IMR-90 (cell line): ENCODE measurements at regions not wholly inside any gene's neighbourhood (a gene's known extent, or its start where the extent isn't known, plus 50 kb on each side); places are given as distances from the start of the nearest gene placed in this dataset.

Experiments used
- ATAC-seq: fragments of 200-7000 bp; cut with Tn5 transposase; 2 replicates; pipeline ENCODE4 v1.9.1; 2020; ENCODE audit warnings: low read depth, mild to moderate bottlenecking, moderate library complexity
- BruUV-seq: library from RNA; stranded (reverse); fragments of 400-500 nt; replicated peaks from 2 replicates; lab custom pipeline; 2021; lab: Mats Ljungman, UMichigan
- CTCF ChIA-PET: fragments of 300-600 bp; formaldehyde crosslinking; extraction: SDS; loops from one replicate; lab custom pipeline; 2021; ENCODE audit warnings: antibody characterized with exemption; lab: Yijun Ruan, JAX
- POLR2A ChIA-PET: fragments of 300-600 bp; sonication (Branson Sonifier 250); formaldehyde crosslinking; loops from one replicate; lab custom pipeline; 2022; ENCODE audit warnings: antibody characterized with exemption; ENCODE audit not compliant: unreplicated experiment; lab: Charles Lee
- DNase-seq: peaks from one replicate; pipeline ENCODE4 v3.0.0; 2013
- H2AFZ ChIP-seq: replicated peaks from 2 replicates; pipeline ENCODE3; 2013; ENCODE audit warnings: low read length, mild to moderate bottlenecking; ENCODE audit not compliant: poor library complexity
- H2AK5ac ChIP-seq: 2 replicates; pipeline ENCODE4 v1.6.1; 2013; ENCODE audit warnings: low read depth, low read length, inconsistent platforms
- H2AK9ac ChIP-seq: replicated peaks from 2 replicates; pipeline ENCODE3; 2013; ENCODE audit warnings: mild to moderate bottlenecking, low read depth, low read length, moderate library complexity; ENCODE audit not compliant: poor library complexity
- H2BK120ac ChIP-seq: 2 replicates; pipeline ENCODE4 v1.6.1; 2013; ENCODE audit warnings: low read depth, low read length, inconsistent platforms
- H2BK15ac ChIP-seq: 3 replicates; pipeline ENCODE4 v1.6.1; 2013; ENCODE audit warnings: low read depth, low read length, inconsistent platforms
- H2BK20ac ChIP-seq: 2 replicates; pipeline ENCODE4 v1.6.1; 2013; ENCODE audit warnings: low read depth, mild to moderate bottlenecking, inconsistent platforms, low read length, moderate library complexity
- H2BK5ac ChIP-seq: 2 replicates; pipeline ENCODE4 v1.6.1; 2013; ENCODE audit warnings: mild to moderate bottlenecking, low read depth, low read length, inconsistent platforms; ENCODE audit not compliant: poor library complexity, severe bottlenecking
- H3K14ac ChIP-seq: replicated peaks from 2 replicates; pipeline ENCODE4 v1.6.1; 2013; ENCODE audit warnings: low read depth, low read length, inconsistent platforms
- H3K18ac ChIP-seq: 2 replicates; pipeline ENCODE4 v1.6.1; 2013; ENCODE audit warnings: low read depth, low read length, control low read depth
- H3K23ac ChIP-seq: 2 replicates; pipeline ENCODE4 v1.6.1; 2013; ENCODE audit warnings: low read depth, low read length, inconsistent platforms
- H3K27ac ChIP-seq: 2 replicates; pipeline ENCODE4 v1.5.1; 2013; ENCODE audit warnings: mild to moderate bottlenecking, control low read depth, low read length; ENCODE audit not compliant: insufficient read depth
- H3K27me3 ChIP-seq: 2 replicates; pipeline ENCODE4 v1.6.1; 2013; ENCODE audit warnings: low read length; ENCODE audit not compliant: control insufficient read depth, insufficient read depth
- H3K36me3 ChIP-seq: 2 replicates; pipeline ENCODE4 v1.6.1; 2013; ENCODE audit warnings: low read length, mixed read lengths; ENCODE audit not compliant: control insufficient read depth, insufficient read depth
- H3K4ac ChIP-seq: 2 replicates; pipeline ENCODE4 v1.6.1; 2013; ENCODE audit warnings: low read depth, low read length, inconsistent platforms
- H3K4me1 ChIP-seq: 2 replicates; pipeline ENCODE4 v1.6.1; 2013; ENCODE audit warnings: low read length, mixed read lengths; ENCODE audit not compliant: control insufficient read depth, insufficient read depth
- H3K4me2 ChIP-seq: 2 replicates; pipeline ENCODE4 v1.6.1; 2013; ENCODE audit warnings: low read depth, mild to moderate bottlenecking, control low read depth, low read length, moderate library complexity
- H3K4me3 ChIP-seq: 2 replicates; pipeline ENCODE4 v1.5.1; 2013; ENCODE audit warnings: low read depth, mild to moderate bottlenecking, control low read depth, low read length, moderate library complexity; ENCODE audit not compliant: insufficient read depth
- H3K56ac ChIP-seq: 2 replicates; pipeline ENCODE4 v1.6.1; 2013; ENCODE audit warnings: low read length, inconsistent platforms; ENCODE audit not compliant: insufficient read depth; ENCODE audit errors: extremely low read depth
- H3K79me1 ChIP-seq, 2 experiments: 2 replicates each; pipeline ENCODE4 v1.6.1; 2013; ENCODE audit warnings: low read length in 2 of 2, inconsistent platforms in 1 of 2, low read depth in 1 of 2
- H3K9ac ChIP-seq: 2 replicates; pipeline ENCODE4 v1.6.1; 2013; ENCODE audit warnings: low read depth, low read length, control low read depth
- H3K9me1 ChIP-seq: 2 replicates; pipeline ENCODE4 v1.6.1; 2013; ENCODE audit warnings: low read length, inconsistent platforms; ENCODE audit not compliant: insufficient read depth
- H3K9me3 ChIP-seq: 2 replicates; pipeline ENCODE4 v1.6.1; 2013; ENCODE audit warnings: low read length; ENCODE audit not compliant: control insufficient read depth, insufficient read depth
- H4K20me1 ChIP-seq: 2 replicates; pipeline ENCODE4 v1.6.1; 2013; ENCODE audit warnings: low read length, inconsistent platforms; ENCODE audit not compliant: insufficient read depth
- H4K5ac ChIP-seq: 2 replicates; pipeline ENCODE4 v1.6.1; 2013; ENCODE audit warnings: mild to moderate bottlenecking, low read depth, low read length, control low read depth
- H4K8ac ChIP-seq, 2 experiments: 2 replicates each; pipeline ENCODE4 v1.6.1; 2013; ENCODE audit warnings: low read depth in 2 of 2, low read length in 2 of 2, control low read depth in 1 of 2, inconsistent platforms in 1 of 2
- H4K91ac ChIP-seq: 2 replicates; pipeline ENCODE4 v1.6.1; 2013; ENCODE audit warnings: low read depth, low read length, inconsistent platforms; ENCODE audit not compliant: insufficient read depth
- BHLHE40 ChIP-seq: fragments of 150-350 bp; IDR thresholded peaks from 2 replicates; pipeline ENCODE4 v1.6.1; 2016; ENCODE audit warnings: mild to moderate bottlenecking, low read depth, low read length
- CEBPB ChIP-seq: IDR thresholded peaks from 2 replicates; pipeline ENCODE4 v1.6.1; 2012; ENCODE audit warnings: low read depth, low read length, improper control_type of control experiment
- CHD1 ChIP-seq: IDR thresholded peaks from 2 replicates; pipeline ENCODE4 v1.6.1; 2012; ENCODE audit warnings: low read depth, low read length, improper control_type of control experiment
- MAFK ChIP-seq: IDR thresholded peaks from 2 replicates; pipeline ENCODE4 v1.6.1; 2012; ENCODE audit warnings: low read depth, low read length, improper control_type of control experiment
- NFE2L2 ChIP-seq: fragments of 150-350 bp; IDR thresholded peaks from 2 replicates; pipeline ENCODE4 v1.6.1; 2016; ENCODE audit warnings: low read depth, mild to moderate bottlenecking, low read length
- POLR2A ChIP-seq: IDR thresholded peaks from 2 replicates; pipeline ENCODE4 v1.6.1; 2012; ENCODE audit warnings: mild to moderate bottlenecking, low read depth, low read length
- RAD21 ChIP-seq: IDR thresholded peaks from 2 replicates; pipeline ENCODE4 v1.6.1; 2012; ENCODE audit warnings: low read length, improper control_type of control experiment
- WGBS, 2 experiments: methylation state at CpG; one replicate each; pipeline versions ENCODE4 v1.1.5 to v1.1.7; 2013; ENCODE audit warnings: missing lambda C conversion rate in 2 of 2; ENCODE audit not compliant: insufficient read length in 1 of 2; ENCODE audit errors: extremely low coverage in 2 of 2; 5-methylcytosine and 5-hydroxymethylcytosine counted together
- dilution Hi-C: fragments of 300-500 bp; cut with HindIII; formaldehyde crosslinking; loops from one replicate; pipeline ENCODE4 v1.14.3; 2018; ENCODE audit warnings: low sequenced_read_pairs; ENCODE audit not compliant: unreplicated experiment
- in situ Hi-C: fragments of 300-500 bp; cut with MboI; formaldehyde crosslinking; loops from 3 replicates; pipeline ENCODE4 v1.14.3; 2019; ENCODE audit warnings: low sequenced_read_pairs, inconsistent platforms, mixed read lengths
- intact Hi-C: fragments of 100-400 bp; cut with micrococcal nuclease; formaldehyde crosslinking; loops from 2 replicates; pipeline ENCODE4 v1.10.0; 2022
- TF ChIP-seq, protein P1 (sequence below): fragments of 150-350 bp; IDR thresholded peaks from 2 replicates; pipeline ENCODE4 v1.6.1; 2017; ENCODE audit warnings: mild to moderate bottlenecking, antibody characterized with exemption, low read length, low read depth
- TF ChIP-seq, protein P2 (sequence below): conservative IDR thresholded peaks from 2 replicates; pipeline ENCODE4 v1.5.1; 2012; ENCODE audit warnings: mild to moderate bottlenecking, low read depth, low read length, improper control_type of control experiment
- TF ChIP-seq, protein P3 (sequence below): fragments of 150-350 bp; IDR thresholded peaks from 2 replicates; pipeline ENCODE4 v1.6.1; 2016; ENCODE audit warnings: low read depth, mild to moderate bottlenecking, low read length, moderate library complexity, borderline replicate concordance

DNA sequence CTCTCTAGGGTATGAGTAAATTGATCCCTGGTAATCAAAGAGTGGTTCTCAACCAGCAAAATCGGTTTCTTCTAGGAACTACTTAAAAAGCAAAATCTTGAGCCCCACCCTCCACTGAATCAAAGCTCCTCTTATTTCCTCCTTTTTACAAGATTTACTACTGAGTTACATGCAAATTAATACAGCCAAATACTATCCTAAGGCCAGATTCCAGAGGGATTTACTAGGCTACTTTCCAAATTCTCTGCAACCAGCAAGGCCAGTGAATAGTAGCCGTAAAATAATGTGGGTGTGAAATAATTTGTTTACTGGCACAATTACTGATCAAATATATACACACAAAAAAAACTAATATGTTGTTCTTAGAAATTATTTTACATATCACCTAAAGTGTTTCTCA lies 1583.8 kb downstream of the NCAM2 start:
- Histone ChIP-seq H3K4me3 (no peak overlapping the region), H3K9me1 (no peaks in the 10 kb centered on the region), H3K18ac (no peak overlapping the region), H3K4ac (no peak overlapping the region), H4K8ac (no peak overlapping the region), H3K23ac (no peak overlapping the region), H3K9ac (no peak overlapping the region), H4K20me1 (no peaks in the 10 kb centered on the region), H2BK5ac (no peak overlapping the region), H3K4me1 (no peaks in the 10 kb centered on the region), H2BK120ac (no peak overlapping the region), H2AFZ (no peak overlapping the region), H3K56ac (no peak overlapping the region), H3K36me3 (no peaks in the 10 kb centered on the region), H4K91ac (no peak overlapping the region), H4K5ac (no peak overlapping the region), H3K79me1 (no peaks in the 10 kb centered on the region), H2AK5ac (no peak overlapping the region), H2BK15ac (no peak overlapping the region), H3K27ac (no peak overlapping the region), H2AK9ac (no peak overlapping the region), H2BK20ac (no peak overlapping the region), H3K9me3 (peaks cover 7% of the 10 kb centered on the region; the same call in 1 of the 2 replicates), H3K4me2 (no peak overlapping the region), H3K14ac (no peak overlapping the region), H3K27me3 (no peaks in the 10 kb centered on the region)
- BruUV-seq = no TSS peak
- ChIA-PET CTCF (no interaction called here), POLR2A (no interaction called here)
- intact Hi-C loops = no loop called here
- dilution Hi-C loops = no loop called here
- no peak for TF ChIP-seq MAFK
- TF ChIP-seq, protein P1, sequence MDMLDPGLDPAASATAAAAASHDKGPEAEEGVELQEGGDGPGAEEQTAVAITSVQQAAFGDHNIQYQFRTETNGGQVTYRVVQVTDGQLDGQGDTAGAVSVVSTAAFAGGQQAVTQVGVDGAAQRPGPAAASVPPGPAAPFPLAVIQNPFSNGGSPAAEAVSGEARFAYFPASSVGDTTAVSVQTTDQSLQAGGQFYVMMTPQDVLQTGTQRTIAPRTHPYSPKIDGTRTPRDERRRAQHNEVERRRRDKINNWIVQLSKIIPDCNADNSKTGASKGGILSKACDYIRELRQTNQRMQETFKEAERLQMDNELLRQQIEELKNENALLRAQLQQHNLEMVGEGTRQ = no peak
- no peak for TF ChIP-seq POLR2A
- TF ChIP-seq, protein P2, sequence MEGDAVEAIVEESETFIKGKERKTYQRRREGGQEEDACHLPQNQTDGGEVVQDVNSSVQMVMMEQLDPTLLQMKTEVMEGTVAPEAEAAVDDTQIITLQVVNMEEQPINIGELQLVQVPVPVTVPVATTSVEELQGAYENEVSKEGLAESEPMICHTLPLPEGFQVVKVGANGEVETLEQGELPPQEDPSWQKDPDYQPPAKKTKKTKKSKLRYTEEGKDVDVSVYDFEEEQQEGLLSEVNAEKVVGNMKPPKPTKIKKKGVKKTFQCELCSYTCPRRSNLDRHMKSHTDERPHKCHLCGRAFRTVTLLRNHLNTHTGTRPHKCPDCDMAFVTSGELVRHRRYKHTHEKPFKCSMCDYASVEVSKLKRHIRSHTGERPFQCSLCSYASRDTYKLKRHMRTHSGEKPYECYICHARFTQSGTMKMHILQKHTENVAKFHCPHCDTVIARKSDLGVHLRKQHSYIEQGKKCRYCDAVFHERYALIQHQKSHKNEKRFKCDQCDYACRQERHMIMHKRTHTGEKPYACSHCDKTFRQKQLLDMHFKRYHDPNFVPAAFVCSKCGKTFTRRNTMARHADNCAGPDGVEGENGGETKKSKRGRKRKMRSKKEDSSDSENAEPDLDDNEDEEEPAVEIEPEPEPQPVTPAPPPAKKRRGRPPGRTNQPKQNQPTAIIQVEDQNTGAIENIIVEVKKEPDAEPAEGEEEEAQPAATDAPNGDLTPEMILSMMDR = no peak
- TF ChIP-seq, protein P3, sequence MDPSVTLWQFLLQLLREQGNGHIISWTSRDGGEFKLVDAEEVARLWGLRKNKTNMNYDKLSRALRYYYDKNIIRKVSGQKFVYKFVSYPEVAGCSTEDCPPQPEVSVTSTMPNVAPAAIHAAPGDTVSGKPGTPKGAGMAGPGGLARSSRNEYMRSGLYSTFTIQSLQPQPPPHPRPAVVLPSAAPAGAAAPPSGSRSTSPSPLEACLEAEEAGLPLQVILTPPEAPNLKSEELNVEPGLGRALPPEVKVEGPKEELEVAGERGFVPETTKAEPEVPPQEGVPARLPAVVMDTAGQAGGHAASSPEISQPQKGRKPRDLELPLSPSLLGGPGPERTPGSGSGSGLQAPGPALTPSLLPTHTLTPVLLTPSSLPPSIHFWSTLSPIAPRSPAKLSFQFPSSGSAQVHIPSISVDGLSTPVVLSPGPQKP = no peak
- TF ChIP-seq CEBPB = no peak
- TF ChIP-seq NFE2L2 = no peak
- no peak for TF ChIP-seq RAD21
- TF ChIP-seq CHD1 = no peak
- TF ChIP-seq BHLHE40 = no peak
- DNase-seq = no peak
- ATAC-seq = no peak
- no CpG with 5 or more reads among the region's 2 CpGs for WGBS, 2 experiments
- in situ Hi-C loops = no loop called here
